NCI-H1930 (cell line): ENCODE measurements at regions not wholly inside any gene's neighbourhood (a gene's known extent, or its start where the extent isn't known, plus 50 kb on each side); places are given as distances from the start of the nearest gene placed in this dataset.
"Not testable (repeated sequence)": the region's sequence is repeated elsewhere in the genome, so short reads cannot be mapped to it uniquely, and the experiment has no call there.

Experiments used
- DNase-seq, 2 experiments: peaks; one replicate each; lab custom pipeline; 2025; lab: John Stamatoyannopoulos, UW

GRCh38 chr20:48381353-48382120 lies 446.3 kb downstream of the PREX1 start:
- no peak for DNase-seq

- DNase-seq: no peak
Observed at GRCh38 chr20:48380661-48381060, 447.1 kb downstream of the PREX1 start.

GRCh38 chr20:48378976-48379675 lies 448.7 kb downstream of the PREX1 start:
- no peak for DNase-seq

- no peak for DNase-seq
Observed at GRCh38 chr20:48377940-48378339, 449.9 kb downstream of the PREX1 start.

- DNase-seq: no peak
Observed at GRCh38 chr20:48375804-48376203, 452.0 kb downstream of the PREX1 start.

- DNase-seq: no peak
Observed at GRCh38 chr20:48374991-48375595, 452.7 kb downstream of the PREX1 start.

- peak in 1 of 2 experiments; percentile 43 for DNase-seq
Observed at GRCh38 chr20:48374031-48374907, 453.5 kb downstream of the PREX1 start.

GRCh38 chr20:48373555-48373934 lies 454.3 kb downstream of the PREX1 start:
- DNase-seq: no peak

GRCh38 chr20:48372851-48373554 lies 454.8 kb downstream of the PREX1 start:
- not testable (repeated sequence) for DNase-seq

GRCh38 chr20:48371211-48371610 lies 456.6 kb downstream of the PREX1 start:
- no peak for DNase-seq

GRCh38 chr20:48368580-48369021 lies 459.2 kb downstream of the PREX1 start:
- DNase-seq: not testable (repeated sequence)

GRCh38 chr20:48367541-48368358 lies 460.0 kb downstream of the PREX1 start:
- not testable (repeated sequence) for DNase-seq

- no peak for DNase-seq
Observed at GRCh38 chr20:48366230-48366629, 461.6 kb downstream of the PREX1 start.

GRCh38 chr20:48364688-48365421 lies 462.9 kb downstream of the PREX1 start:
- no peak for DNase-seq

- DNase-seq: no peak
Observed at GRCh38 chr20:48364055-48364454, 463.7 kb downstream of the PREX1 start.

GRCh38 chr20:48360342-48360975 lies 467.3 kb downstream of the PREX1 start:
- no peak for DNase-seq

- DNase-seq: no peak
Observed at GRCh38 chr20:48359692-48360341, 468.0 kb downstream of the PREX1 start.

GRCh38 chr20:48359055-48359390 lies 468.8 kb downstream of the PREX1 start:
- not testable (repeated sequence) for DNase-seq
